Thymus (tissue), 11 donors: ENCODE measurements at regions not wholly inside any gene's neighbourhood (a gene's known extent, or its start where the extent isn't known, plus 50 kb on each side); places are given as distances from the start of the nearest gene placed in this dataset.

Experiments
- DNase-seq, 9 donors: peaks; one replicate each; pipeline ENCODE4 v3.0.0-alpha.2; 2013; ENCODE audit warnings: low spot score in 9 of 9, low read depth in 6 of 9, missing footprints in 1 of 9
- H3K27ac ChIP-seq, 2 donors: one replicate each; pipeline ENCODE4 v1.5.1; 2013; ENCODE audit warnings: control low read depth in 1 of 2, low read depth in 1 of 2, low read length in 1 of 2, mild to moderate bottlenecking in 1 of 2, moderate library complexity in 1 of 2
- H3K27me3 ChIP-seq, 2 donors: one replicate each; pipeline ENCODE4 v1.5.1; 2013; ENCODE audit warnings: low read length in 1 of 2; ENCODE audit not compliant: control insufficient read depth in 2 of 2, insufficient read depth in 1 of 2
- H3K36me3 ChIP-seq, 2 donors: one replicate each; pipeline ENCODE4 v1.5.1; 2013; ENCODE audit warnings: low read length in 1 of 2, mild to moderate bottlenecking in 1 of 2, moderate library complexity in 1 of 2; ENCODE audit not compliant: control insufficient read depth in 2 of 2, insufficient read depth in 2 of 2
- H3K4me1 ChIP-seq, 2 donors: one replicate each; pipeline ENCODE4 v1.5.1; 2013; ENCODE audit warnings: low read length in 2 of 2; ENCODE audit not compliant: control insufficient read depth in 2 of 2, insufficient read depth in 2 of 2
- H3K4me3 ChIP-seq, 2 donors: one replicate each; pipeline ENCODE4 v1.5.1; 2013; ENCODE audit warnings: low read length in 2 of 2, control low read depth in 1 of 2, mild to moderate bottlenecking in 1 of 2
- H3K9me3 ChIP-seq, 2 donors: one replicate each; pipeline ENCODE4 v1.5.1; 2013; ENCODE audit warnings: low read length in 1 of 2, mild to moderate bottlenecking in 1 of 2; ENCODE audit not compliant: control insufficient read depth in 2 of 2, insufficient read depth in 1 of 2
- WGBS: extraction: QIAGEN DNeasy Blood & Tissue Kit; methylation state at CpG from one replicate; pipeline ENCODE4 v1.1.7; 2013; 5-methylcytosine and 5-hydroxymethylcytosine counted together
- donor health status: healthy.

GRCh38 chr12:90203556-90203955 lies 494.9 kb upstream of the ATP2B1 start:
- H3K27ac ChIP-seq = no peak overlapping the region
- no peaks in the 10 kb centered on the region for H3K36me3 ChIP-seq
- no peak overlapping the region for H3K4me3 ChIP-seq
- no peak for DNase-seq
- WGBS = 98% methylated on average over 1 of the region's 1 CpG
- no peaks in the 10 kb centered on the region for H3K4me1 ChIP-seq
- H3K27me3 ChIP-seq = no peaks in the 10 kb centered on the region
- H3K9me3 ChIP-seq = no peaks in the 10 kb centered on the region

- Histone ChIP-seq H3K36me3 (no peaks in the 10 kb centered on the region), H3K9me3 (no peaks in the 10 kb centered on the region), H3K4me3 (no peak overlapping the region), H3K4me1 (no peaks in the 10 kb centered on the region), H3K27ac (no peak overlapping the region), H3K27me3 (no peaks in the 10 kb centered on the region)
- DNase-seq = peak in 7 of 9 donors; percentile 5 to 64 (median 15)
- WGBS = 5% methylated on average over 1 of the region's 1 CpG
Measured at GRCh38 chr12:90199006-90199405, 490.4 kb upstream of the ATP2B1 start.

- H3K27ac ChIP-seq = no peak overlapping the region
- 84% methylated on average over 3 of the region's 3 CpGs for WGBS
Measured at GRCh38 chr12:90193500-90193899, 484.9 kb upstream of the ATP2B1 start.

DNA sequence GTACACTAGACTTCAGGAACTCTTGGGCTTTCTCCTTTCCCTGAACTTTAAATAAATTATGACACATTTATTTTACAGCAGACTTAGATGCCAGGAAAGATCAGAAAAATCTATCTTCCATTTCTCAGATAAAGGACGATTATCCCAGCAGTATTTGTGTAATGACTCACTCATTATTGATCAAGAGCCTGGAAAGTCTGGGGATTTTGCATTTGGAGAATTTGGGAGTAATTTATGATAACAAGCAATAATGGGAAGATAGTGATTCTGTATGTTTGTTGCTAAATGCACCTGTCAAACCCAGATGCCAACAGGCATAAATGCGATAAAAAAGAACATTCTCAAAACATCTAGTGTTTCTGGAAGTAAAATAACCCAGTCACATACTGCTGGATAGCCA lies 480.2 kb upstream of the ATP2B1 start:
- no peak overlapping the region for H3K27ac ChIP-seq
- no peaks in the 10 kb centered on the region for H3K36me3 ChIP-seq
- no peaks in the 10 kb centered on the region for H3K27me3 ChIP-seq
- H3K4me3 ChIP-seq = no peak overlapping the region
- no peaks in the 10 kb centered on the region for H3K4me1 ChIP-seq
- no peaks in the 10 kb centered on the region for H3K9me3 ChIP-seq
- DNase-seq = no peak
- 96% methylated on average over 2 of the region's 2 CpGs for WGBS

More at GRCh38 chr12:90193500-90193899, 484.9 kb upstream of the ATP2B1 start:
- H3K4me3 ChIP-seq = no peak overlapping the region
- no peaks in the 10 kb centered on the region for H3K4me1 ChIP-seq
- no peaks in the 10 kb centered on the region for H3K27me3 ChIP-seq
- H3K9me3 ChIP-seq = no peaks in the 10 kb centered on the region
- H3K36me3 ChIP-seq = no peaks in the 10 kb centered on the region
- DNase-seq = no peak

DNA sequence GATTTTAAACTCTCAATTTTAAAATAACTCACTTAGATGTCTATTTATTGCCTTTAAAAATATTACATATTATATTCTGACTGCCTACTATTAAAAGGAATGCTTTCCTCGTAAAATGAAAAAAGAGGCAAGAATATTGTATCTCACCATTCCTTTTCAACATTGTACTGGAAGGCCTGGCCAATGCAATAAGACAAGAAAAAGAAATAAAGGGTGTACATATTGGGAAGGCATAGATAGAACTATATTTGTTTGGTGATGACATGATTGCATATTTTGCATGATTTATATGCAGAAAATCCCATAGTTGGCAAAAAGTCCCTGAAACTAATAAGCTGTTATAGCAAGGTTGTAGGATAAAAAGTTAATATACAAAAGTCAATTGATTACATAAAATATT lies 474.6 kb upstream of the ATP2B1 start:
- DNase-seq = no peak
- WGBS = 98% methylated on average over 1 of the region's 1 CpG

GRCh38 chr12:90181216-90181615 lies 472.6 kb upstream of the ATP2B1 start:
- WGBS = 95% methylated on average over 3 of the region's 3 CpGs
- no peak overlapping the region for H3K27ac ChIP-seq
- H3K36me3 ChIP-seq = no peaks in the 10 kb centered on the region

More for the DNA sequence above, 474.6 kb upstream of the ATP2B1 start:
- Histone ChIP-seq H3K27ac (no peak overlapping the region), H3K4me1 (no peaks in the 10 kb centered on the region), H3K36me3 (no peaks in the 10 kb centered on the region), H3K27me3 (no peaks in the 10 kb centered on the region), H3K9me3 (no peaks in the 10 kb centered on the region), H3K4me3 (no peak overlapping the region)

GRCh38 chr12:90174956-90175355 lies 466.3 kb upstream of the ATP2B1 start:
- 96% methylated on average over 1 of the region's 1 CpG for WGBS
- Histone ChIP-seq H3K4me3 (no peak overlapping the region), H3K36me3 (no peaks in the 10 kb centered on the region), H3K27ac (no peak overlapping the region), H3K27me3 (no peaks in the 10 kb centered on the region), H3K9me3 (no peaks in the 10 kb centered on the region), H3K4me1 (no peaks in the 10 kb centered on the region)
- DNase-seq = no peak

More at GRCh38 chr12:90181216-90181615, 472.6 kb upstream of the ATP2B1 start:
- H3K4me1 ChIP-seq = no peaks in the 10 kb centered on the region
- H3K27me3 ChIP-seq = no peaks in the 10 kb centered on the region
- H3K4me3 ChIP-seq = no peak overlapping the region
- no peak for DNase-seq
- no peaks in the 10 kb centered on the region for H3K9me3 ChIP-seq

- no peaks in the 10 kb centered on the region for H3K9me3 ChIP-seq
- H3K27me3 ChIP-seq = no peaks in the 10 kb centered on the region
- no peaks in the 10 kb centered on the region for H3K36me3 ChIP-seq
- DNase-seq = no peak
- H3K27ac ChIP-seq = no peak overlapping the region
- 93% methylated on average over 1 of the region's 1 CpG for WGBS
- H3K4me1 ChIP-seq = no peaks in the 10 kb centered on the region
- no peak overlapping the region for H3K4me3 ChIP-seq
Measured at GRCh38 chr12:90174198-90174510, 465.5 kb upstream of the ATP2B1 start.

DNA sequence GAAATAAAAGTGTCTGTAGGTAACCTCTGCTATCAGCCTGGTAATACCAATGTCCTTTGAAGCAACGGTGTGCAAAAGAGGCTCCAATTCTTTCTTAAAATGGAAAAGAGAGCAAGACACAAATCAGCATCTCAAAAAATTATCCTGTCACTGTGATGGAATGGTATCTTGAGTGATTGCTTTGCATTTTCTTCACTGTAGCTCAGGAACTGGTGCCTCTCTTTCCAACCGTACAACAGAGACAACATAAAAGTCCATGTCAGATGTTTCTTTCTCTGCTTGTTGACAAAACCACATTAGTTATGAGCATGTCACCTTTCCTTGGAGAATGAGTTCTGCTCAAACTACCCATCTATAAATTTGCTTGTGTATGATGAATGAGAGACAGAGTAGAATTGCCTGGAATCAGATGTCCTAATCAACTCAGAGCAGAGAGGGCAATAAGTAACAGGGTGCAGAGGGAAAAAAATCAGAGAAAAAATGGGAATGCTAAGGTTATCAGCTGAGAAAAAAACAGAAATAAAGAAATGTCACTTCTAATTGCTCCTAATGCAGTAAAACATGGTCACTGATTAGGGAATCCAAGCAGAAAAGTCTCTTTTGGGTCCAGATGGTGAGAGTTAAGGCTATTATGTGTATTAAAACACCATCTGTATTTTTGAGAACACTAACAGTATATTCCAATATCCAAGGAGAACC lies 465.0 kb upstream of the ATP2B1 start:
- DNase-seq = peak in 1 of 9 donors; percentile 18
- H3K27me3 ChIP-seq = no peaks in the 10 kb centered on the region
- H3K36me3 ChIP-seq = no peaks in the 10 kb centered on the region
- no peaks in the 10 kb centered on the region for H3K9me3 ChIP-seq
- no peak overlapping the region for H3K4me3 ChIP-seq
- no peaks in the 10 kb centered on the region for H3K4me1 ChIP-seq
- no peak overlapping the region for H3K27ac ChIP-seq
- 84% methylated on average over 2 of the region's 2 CpGs for WGBS
